H4 (cell line): ENCODE measurements at regions not wholly inside any gene's neighbourhood (a gene's known extent, or its start where the extent isn't known, plus 50 kb on each side); places are given as distances from the start of the nearest gene placed in this dataset.
"Not testable (repeated sequence)": the region's sequence is repeated elsewhere in the genome, so short reads cannot be mapped to it uniquely, and the experiment has no call there.

Source experiments
- DNase-seq: peaks from one replicate; pipeline ENCODE4 v3.0.0-alpha.2; 2015; ENCODE audit warnings: low spot score

- DNase-seq: no peak
Measured at GRCh38 chr18:52046842-52047241, 293.2 kb upstream of the DCC start.

- no peak for DNase-seq
Measured at GRCh38 chr18:52054324-52054723, 285.7 kb upstream of the DCC start.

- DNase-seq: no peak
Measured at GRCh38 chr18:52060607-52061304, 279.2 kb upstream of the DCC start.

GRCh38 chr18:52063923-52064322, 276.1 kb upstream of the DCC start:
- DNase-seq: no peak

GRCh38 chr18:52069201-52069600, 270.8 kb upstream of the DCC start:
- DNase-seq: no peak

- DNase-seq: no peak
Measured at GRCh38 chr18:52070291-52070756, 269.7 kb upstream of the DCC start.

GRCh38 chr18:52077251-52077983, 262.6 kb upstream of the DCC start:
- DNase-seq: no peak

GRCh38 chr18:52082246-52082645, 257.8 kb upstream of the DCC start:
- no peak for DNase-seq

GRCh38 chr18:52087140-52087539, 252.9 kb upstream of the DCC start:
- no peak for DNase-seq

- DNase-seq: no peak
Measured at GRCh38 chr18:52090005-52090404, 250.0 kb upstream of the DCC start.

GRCh38 chr18:52093171-52093570, 246.8 kb upstream of the DCC start:
- no peak for DNase-seq

- DNase-seq: no peak
Measured at GRCh38 chr18:52118684-52119083, 221.3 kb upstream of the DCC start.

- DNase-seq: no peak
Measured at GRCh38 chr18:52130624-52131301, 209.2 kb upstream of the DCC start.

GRCh38 chr18:52131845-52132244, 208.2 kb upstream of the DCC start:
- DNase-seq: no peak

- DNase-seq: no peak
Measured at GRCh38 chr18:52136532-52136931, 203.5 kb upstream of the DCC start.

GRCh38 chr18:52140986-52141385, 199.0 kb upstream of the DCC start:
- no peak for DNase-seq

GRCh38 chr18:52150050-52150449, 189.9 kb upstream of the DCC start:
- DNase-seq: no peak

- peak; percentile 58 for DNase-seq
Measured at GRCh38 chr18:52152036-52152435, 188.0 kb upstream of the DCC start.

GRCh38 chr18:52156166-52156565, 183.8 kb upstream of the DCC start:
- DNase-seq: no peak

GRCh38 chr18:52160636-52161035, 179.4 kb upstream of the DCC start:
- DNase-seq: peak; percentile 27

- DNase-seq: no peak
Measured at GRCh38 chr18:52163478-52163877, 176.5 kb upstream of the DCC start.

GRCh38 chr18:52168131-52168530, 171.9 kb upstream of the DCC start:
- DNase-seq: not testable (repeated sequence)

GRCh38 chr18:52174220-52174619, 165.8 kb upstream of the DCC start:
- DNase-seq: no peak
